22Rv1 (cell line): ENCODE measurements at regions not wholly inside any gene's neighbourhood (a gene's known extent, or its start where the extent isn't known, plus 50 kb on each side); places are given as distances from the start of the nearest gene placed in this dataset.

ENCODE experiments used
- CTCF ChIP-seq: fragments of 450-650 bp; IDR thresholded peaks from 2 replicates; pipeline ENCODE4 v1.5.1; 2017; ENCODE audit warnings: mild to moderate bottlenecking
- ZFX ChIP-seq: fragments of 450-650 bp; IDR thresholded peaks from 2 replicates; pipeline ENCODE4 v1.6.1; 2017; ENCODE audit warnings: antibody characterized with exemption, borderline replicate concordance

GRCh38 chr16:9206156-9206555 lies 114.7 kb downstream of the HAPSTR1 start:
- no peak for TF ChIP-seq CTCF
- no peak for TF ChIP-seq ZFX
